Psoas muscle (tissue), 7 donors: ENCODE measurements at regions not wholly inside any gene's neighbourhood (a gene's known extent, or its start where the extent isn't known, plus 50 kb on each side); places are given as distances from the start of the nearest gene placed in this dataset.

ENCODE experiments used
- ATAC-seq, 4 donors: fragments of 200-7000 bp; cut with Tn5 transposase; one replicate each; pipeline ENCODE4 v1.9.1; 2020; ENCODE audit warnings: moderate library complexity in 3 of 4, mild to moderate bottlenecking in 2 of 4
- DNase-seq, 2 donors: peaks; one replicate each; pipeline ENCODE4 v3.0.0-alpha.2; 2020
- H3K27ac ChIP-seq: fragments of 200-600 bp; one replicate; pipeline ENCODE4 v1.8.0; 2022
- H3K27me3 ChIP-seq, 3 donors: fragments of 200-600 bp in 1 of 3; one replicate each; pipeline versions ENCODE4 v1.6.1 to v1.8.0; 2013 to 2022; ENCODE audit warnings: low read length in 2 of 3, mild to moderate bottlenecking in 2 of 3, moderate library complexity in 1 of 3; ENCODE audit not compliant: insufficient read depth in 3 of 3
- H3K36me3 ChIP-seq, 2 donors: fragments of 200-600 bp in 1 of 2; one replicate each; pipeline versions ENCODE4 v1.6.1 to v1.8.0; 2013 to 2022; ENCODE audit warnings: low read depth in 1 of 2, mild to moderate bottlenecking in 1 of 2, moderate library complexity in 1 of 2; ENCODE audit not compliant: insufficient read depth in 1 of 2
- H3K4me1 ChIP-seq: fragments of 200-600 bp; one replicate; pipeline ENCODE4 v1.8.0; 2022
- H3K4me3 ChIP-seq: fragments of 200-600 bp; one replicate; pipeline ENCODE4 v1.8.0; 2022; ENCODE audit warnings: mild to moderate bottlenecking
- H3K9me3 ChIP-seq: fragments of 200-600 bp; one replicate; pipeline ENCODE4 v1.8.0; 2022
- CTCF ChIP-seq: fragments of 200-600 bp; IDR thresholded peaks from one replicate; pipeline ENCODE4 v1.8.0; 2022; ENCODE audit warnings: antibody characterized with exemption
- WGBS, 3 donors: extraction: QIAGEN DNeasy Blood & Tissue Kit; methylation state at CpG; one replicate each; pipeline versions ENCODE4 v1.1.6 to v1.1.7; 2013; 5-methylcytosine and 5-hydroxymethylcytosine counted together
- intact Hi-C, 2 donors: fragments of 100-400 bp; cut with DNase I; formaldehyde crosslinking; loops; one replicate each; pipeline versions ENCODE4 v1.11.0 to v1.14.2; 2022
- donor health status: healthy with polysubstance abuse.
- donor health status: DM: no; HTN: no; CAD: no; lungs with moderate emphysema.
- donor health status: Bipolar disorder and iron deficiency.
- donor health status: healthy.
- donor health status: DM: yes; HTN: yes; CAD: no.
- donor health status: DM: no; HTN: no; CAD: no.
- donor health status: DM: yes; HTN: yes; CAD: no.

- Histone ChIP-seq H3K27ac (no peak overlapping the region), H3K4me1 (no peaks in the 10 kb centered on the region), H3K27me3 (peaks cover 0 to 2% (median 0%) of the 10 kb centered on the region in 3 donors), H3K36me3 (no peaks in the 10 kb centered on the region), H3K4me3 (no peak overlapping the region), H3K9me3 (peaks cover 5% of the 10 kb centered on the region)
- 70 to 76% (median 76%) methylated on average over 4 of the region's 4 CpGs for WGBS, 3 donors
- TF ChIP-seq CTCF, result no peak
- DNase-seq (no peak), ATAC-seq (no peak)
- intact Hi-C loops, result no loop called here
Observed at GRCh38 chr11:69364921-69365320, 71.0 kb downstream of the MYEOV start.

DNA sequence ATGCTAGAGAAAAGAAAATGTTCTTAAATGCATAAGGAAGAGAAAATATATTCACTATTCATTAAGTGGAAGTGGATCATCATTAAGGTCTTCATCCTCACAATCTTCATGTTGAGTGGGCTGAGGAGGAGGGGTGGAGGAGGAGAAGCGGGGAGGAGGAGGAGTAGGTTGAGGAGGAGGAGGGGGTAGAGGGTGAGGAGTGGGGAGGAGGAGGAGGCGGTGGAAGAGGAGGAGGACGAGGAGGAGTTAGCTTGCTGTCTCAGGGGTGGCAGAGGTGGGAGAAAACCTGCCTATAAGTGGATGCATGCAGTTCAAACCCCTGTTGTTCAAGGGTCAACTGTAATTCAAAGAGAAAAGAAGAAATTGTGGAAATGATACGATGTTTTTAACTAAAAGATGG is 71.6 kb downstream of the MYEOV start:
- TF ChIP-seq CTCF, result no peak
- 69 to 88% (median 82%) methylated on average over 4 of the region's 4 CpGs for WGBS, 3 donors
- no peak for DNase-seq
- Histone ChIP-seq H3K36me3 (no peaks in the 10 kb centered on the region), H3K4me3 (no peak overlapping the region), H3K27ac (no peak overlapping the region), H3K27me3 (peaks cover 0 to 2% (median 0%) of the 10 kb centered on the region in 3 donors), H3K9me3 (peaks cover 3% of the 10 kb centered on the region), H3K4me1 (no peaks in the 10 kb centered on the region)
- intact Hi-C loops, result no loop called here
- no peak for ATAC-seq

GRCh38 chr11:69366591-69366990 is 72.6 kb downstream of the MYEOV start:
- H3K27ac ChIP-seq, result no peak overlapping the region
- ATAC-seq, result no peak
- intact Hi-C loops, result no loop called here
- H3K36me3 ChIP-seq, result no peaks in the 10 kb centered on the region
- H3K9me3 ChIP-seq, result peaks cover 3% of the 10 kb centered on the region
- H3K4me3 ChIP-seq, result no peak overlapping the region
- no peak for TF ChIP-seq CTCF
- 95 to 99% (median 98%) methylated on average over 3 of the region's 3 CpGs for WGBS, 3 donors
- H3K27me3 ChIP-seq, result peaks cover 0 to under 1% (median 0%) of the 10 kb centered on the region in 3 donors
- no peaks in the 10 kb centered on the region for H3K4me1 ChIP-seq
- DNase-seq, result no peak

- TF ChIP-seq CTCF, result no peak
- intact Hi-C loops, result no loop called here
- Histone ChIP-seq H3K9me3 (peaks cover 3% of the 10 kb centered on the region), H3K27ac (no peak overlapping the region), H3K36me3 (no peaks in the 10 kb centered on the region), H3K4me3 (no peak overlapping the region), H3K4me1 (no peaks in the 10 kb centered on the region), H3K27me3 (no peaks in the 10 kb centered on the region)
- WGBS, 3 donors, result 69 to 70% (median 70%) methylated on average over 13 of the region's 13 CpGs
- DNase-seq (no peak), ATAC-seq (no peak)
Observed at GRCh38 chr11:69367211-69367964, 73.4 kb downstream of the MYEOV start.
